Choroid plexus epithelial cell (primary cell): ENCODE measurements at regions not wholly inside any gene's neighbourhood (a gene's known extent, or its start where the extent isn't known, plus 50 kb on each side); places are given as distances from the start of the nearest gene placed in this dataset.

ENCODE experiments used
- DNase-seq: peaks from one replicate; pipeline ENCODE4 v3.0.0-alpha.2; 2010; ENCODE audit warnings: low read depth
- H3K4me3 ChIP-seq: 2 replicates; pipeline ENCODE4 v1.5.1; 2011; ENCODE audit warnings: low read depth, mild to moderate bottlenecking, control low read depth, low read length, moderate library complexity
- TF ChIP-seq, protein P1 (sequence below): conservative IDR thresholded peaks from 2 replicates; pipeline ENCODE4 v1.5.1; 2011; ENCODE audit warnings: low read depth, mild to moderate bottlenecking, control low read depth, inconsistent platforms, low read length, moderate library complexity

DNA sequence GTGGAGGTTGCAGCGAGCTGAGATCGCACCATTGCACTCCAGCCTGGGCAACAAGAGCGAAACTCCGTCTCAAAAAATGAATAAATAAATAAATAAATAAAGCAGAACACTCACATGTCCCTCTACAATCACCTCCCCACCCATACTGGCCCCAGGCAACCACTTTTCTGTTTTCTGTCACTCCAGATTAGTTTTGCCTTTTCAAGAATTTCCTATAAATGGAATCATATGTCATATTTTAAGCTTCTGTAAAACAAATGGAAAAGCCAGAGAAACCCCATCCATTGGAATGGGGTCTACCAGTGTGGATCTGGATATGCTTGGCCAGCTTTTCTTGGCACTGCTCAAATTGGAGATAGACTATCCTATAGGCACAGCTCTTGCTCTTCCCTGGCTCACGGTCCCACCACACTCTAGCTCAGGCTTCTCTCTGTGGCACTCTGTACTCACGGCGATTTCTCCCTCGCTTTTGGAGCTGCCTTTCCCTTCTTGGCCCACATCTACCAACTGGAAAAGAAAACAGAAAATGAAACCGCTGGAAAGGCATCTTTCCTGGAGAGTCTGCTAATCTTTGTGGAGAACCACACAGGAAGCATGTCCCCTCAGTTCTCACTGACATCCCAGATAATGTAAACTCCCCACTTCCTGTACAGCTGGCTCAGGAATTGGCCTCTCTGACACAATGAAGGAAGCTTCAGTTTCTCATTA lies 210.1 kb downstream of the JCAD start:
- DNase-seq, result peak; percentile 83
- TF ChIP-seq, protein P1, sequence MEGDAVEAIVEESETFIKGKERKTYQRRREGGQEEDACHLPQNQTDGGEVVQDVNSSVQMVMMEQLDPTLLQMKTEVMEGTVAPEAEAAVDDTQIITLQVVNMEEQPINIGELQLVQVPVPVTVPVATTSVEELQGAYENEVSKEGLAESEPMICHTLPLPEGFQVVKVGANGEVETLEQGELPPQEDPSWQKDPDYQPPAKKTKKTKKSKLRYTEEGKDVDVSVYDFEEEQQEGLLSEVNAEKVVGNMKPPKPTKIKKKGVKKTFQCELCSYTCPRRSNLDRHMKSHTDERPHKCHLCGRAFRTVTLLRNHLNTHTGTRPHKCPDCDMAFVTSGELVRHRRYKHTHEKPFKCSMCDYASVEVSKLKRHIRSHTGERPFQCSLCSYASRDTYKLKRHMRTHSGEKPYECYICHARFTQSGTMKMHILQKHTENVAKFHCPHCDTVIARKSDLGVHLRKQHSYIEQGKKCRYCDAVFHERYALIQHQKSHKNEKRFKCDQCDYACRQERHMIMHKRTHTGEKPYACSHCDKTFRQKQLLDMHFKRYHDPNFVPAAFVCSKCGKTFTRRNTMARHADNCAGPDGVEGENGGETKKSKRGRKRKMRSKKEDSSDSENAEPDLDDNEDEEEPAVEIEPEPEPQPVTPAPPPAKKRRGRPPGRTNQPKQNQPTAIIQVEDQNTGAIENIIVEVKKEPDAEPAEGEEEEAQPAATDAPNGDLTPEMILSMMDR, result no peak
- peak overlapping the region; percentile 38 for H3K4me3 ChIP-seq

DNA sequence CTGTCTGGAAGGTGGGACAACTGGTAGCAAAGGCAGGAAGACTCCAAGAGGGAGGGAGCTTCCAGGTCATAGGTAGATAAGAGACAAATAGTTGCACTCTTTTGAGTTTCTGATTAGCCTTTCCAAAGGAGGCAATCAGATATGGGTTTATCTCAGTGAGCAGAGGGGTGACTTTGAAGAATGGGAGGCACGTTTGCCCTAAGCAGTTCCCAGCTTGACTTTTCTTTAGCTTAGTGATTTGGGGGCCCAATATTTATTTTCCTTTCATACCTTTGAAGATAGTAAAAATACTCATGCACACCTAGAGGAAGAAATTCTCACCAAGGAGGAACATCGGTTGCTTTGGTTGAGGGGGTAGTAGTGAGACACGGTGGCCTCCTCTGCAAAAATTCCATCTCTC lies 212.1 kb upstream of the SVIL start:
- no peak for DNase-seq
- H3K4me3 ChIP-seq, result no peak overlapping the region
- TF ChIP-seq, protein P1, result no peak

DNA sequence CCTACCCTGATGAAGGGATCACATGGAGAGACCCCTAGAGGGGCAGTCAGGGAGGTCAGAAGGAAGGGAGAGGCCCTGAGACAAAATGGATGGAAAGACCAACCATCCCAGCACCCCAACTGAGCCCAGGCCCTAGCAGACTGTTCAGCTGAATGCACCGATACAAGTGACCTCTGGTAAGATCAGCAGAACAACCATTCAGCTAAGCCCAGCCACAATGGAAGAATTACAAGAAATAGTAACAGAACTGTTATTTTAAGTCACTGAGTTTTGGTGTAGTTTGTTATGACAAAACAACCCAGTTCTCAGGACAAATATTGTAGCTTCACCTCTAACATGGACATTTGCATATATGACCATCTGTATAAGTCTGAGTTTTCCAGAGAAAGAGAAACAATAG lies 210.4 kb upstream of the SVIL start:
- H3K4me3 ChIP-seq, result no peak overlapping the region
- TF ChIP-seq, protein P1, result no peak

DNA sequence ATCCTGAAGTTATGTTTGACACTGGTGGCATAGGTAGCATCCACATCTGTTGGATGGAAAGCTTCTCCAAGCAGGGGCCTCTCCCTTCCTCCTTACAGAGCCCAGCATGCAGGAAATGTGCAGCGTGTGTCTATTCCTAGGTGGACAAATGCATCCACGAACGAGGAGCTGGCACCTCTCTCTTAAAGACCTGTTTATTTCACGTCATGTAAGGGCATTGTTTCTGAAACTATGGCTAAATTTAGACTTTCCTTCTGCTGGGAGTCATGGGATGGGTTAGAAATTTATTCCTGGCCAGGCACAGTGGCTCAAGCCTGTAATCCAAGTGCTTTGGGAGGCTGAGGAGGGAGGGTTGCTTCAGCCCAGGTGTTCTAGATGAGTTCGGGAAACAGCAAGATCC lies 208.4 kb upstream of the SVIL start:
- no peak for DNase-seq
- H3K4me3 ChIP-seq, result no peak overlapping the region
- TF ChIP-seq, protein P1, result no peak

More for the DNA sequence above, 210.4 kb upstream of the SVIL start:
- no peak for DNase-seq

DNA sequence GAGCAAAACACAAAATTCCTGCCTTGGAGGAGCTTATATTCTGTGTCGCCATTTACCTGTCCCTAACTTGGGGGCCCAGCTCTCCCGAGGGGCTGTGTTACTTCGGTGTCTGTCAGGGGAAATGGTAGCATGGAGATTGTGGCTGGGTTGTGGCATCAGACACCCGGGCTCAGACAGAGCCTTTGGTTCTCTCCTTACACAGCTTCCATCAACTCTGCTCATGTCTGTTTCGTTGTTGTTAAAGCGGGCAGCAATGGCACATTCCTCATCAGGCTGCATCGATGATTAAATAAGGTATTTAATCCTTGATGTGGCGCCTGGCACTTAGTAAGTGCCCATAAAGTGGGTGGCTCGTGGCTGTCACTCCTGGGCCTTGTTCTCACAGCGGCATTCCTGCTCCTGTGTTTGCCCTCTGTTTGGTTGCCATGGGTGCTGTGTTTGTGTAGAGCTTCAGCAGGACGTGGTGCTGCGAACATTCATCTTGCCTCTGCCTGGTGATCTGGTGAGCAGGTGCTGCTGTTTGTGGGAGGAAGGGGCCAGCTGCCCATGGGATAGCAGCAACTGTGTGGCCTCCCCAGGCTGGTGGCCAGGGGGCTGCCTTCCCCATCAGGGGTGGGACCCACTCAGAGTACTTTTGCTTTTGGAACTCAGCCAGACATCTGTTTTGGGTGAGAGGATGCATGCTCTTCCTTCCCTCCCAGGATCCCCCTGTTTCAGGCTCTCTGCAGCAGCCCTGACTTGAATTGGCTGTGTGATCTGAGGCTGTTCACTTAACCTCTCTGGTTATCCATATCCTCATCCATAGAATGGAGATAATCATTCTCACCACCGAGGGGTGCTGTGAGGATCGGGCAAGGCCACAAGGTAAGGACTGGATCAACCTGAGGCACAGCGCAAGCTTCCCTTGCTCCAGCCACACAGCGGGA lies 207.2 kb upstream of the SVIL start:
- no peak overlapping the region for H3K4me3 ChIP-seq
- DNase-seq, result peak; percentile 44

DNA sequence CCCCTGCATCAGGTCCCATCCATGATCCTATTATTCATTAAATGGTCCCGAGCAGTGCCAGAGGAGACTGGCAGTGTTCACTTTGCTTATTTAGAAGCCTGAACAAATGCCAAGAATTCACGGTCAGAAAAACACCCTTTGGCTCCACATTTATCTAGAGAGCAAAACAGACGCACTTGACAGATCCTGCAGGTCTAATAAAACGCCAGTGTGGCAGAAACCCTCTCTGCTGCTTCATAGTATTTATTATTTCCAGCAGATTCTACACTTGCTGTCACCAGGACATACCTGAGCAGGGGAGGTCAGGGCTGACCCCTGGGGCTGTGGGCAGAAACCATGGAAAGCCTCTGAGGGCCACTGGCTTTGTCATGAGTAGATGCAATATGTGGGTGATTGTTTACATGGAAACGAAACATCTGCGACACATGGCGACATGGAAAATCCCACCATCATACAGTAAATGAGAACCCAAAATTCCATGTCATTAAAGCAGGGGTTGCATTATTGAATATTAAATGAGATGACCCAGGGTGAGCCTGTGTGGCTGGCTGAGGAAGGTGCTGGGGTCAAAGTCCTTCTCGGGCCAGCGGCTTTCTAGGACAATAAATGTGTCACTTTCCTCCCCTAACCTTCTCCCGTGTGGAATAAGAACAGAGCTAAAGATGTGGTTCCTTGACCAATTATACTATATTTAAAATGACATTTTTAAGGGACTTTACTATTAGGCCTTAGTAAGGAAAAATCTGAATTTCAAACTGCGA lies 205.9 kb upstream of the SVIL start:
- no peak overlapping the region for H3K4me3 ChIP-seq
- TF ChIP-seq, protein P1, result no peak
- no peak for DNase-seq

More for the DNA sequence above, 207.2 kb upstream of the SVIL start:
- TF ChIP-seq, protein P1, result no peak
